Spleen (tissue), 11 donors: ENCODE measurements at regions not wholly inside any gene's neighbourhood (a gene's known extent, or its start where the extent isn't known, plus 50 kb on each side); places are given as distances from the start of the nearest gene placed in this dataset.

Experiments
- DNase-seq: peaks from one replicate; pipeline ENCODE4 v3.0.0-alpha.2; 2020
- H3K27ac ChIP-seq, 8 donors: fragments of 200-600 bp; sonication (generic) in 7 of 8; 1 replicate in 4 of 8; 2 replicates in 4 of 8; pipeline versions ENCODE4 v1.5.0 to v1.8.0; 2016 to 2021; ENCODE audit warnings: inconsistent platforms in 4 of 8, mild to moderate bottlenecking in 4 of 8, moderate library complexity in 1 of 8
- H3K27me3 ChIP-seq, 7 donors: fragments of 200-600 bp; sonication (generic) in 6 of 7; replicated peaks in 1 of 7; 1 replicate in 4 of 7; 2 replicates in 3 of 7; pipeline versions ENCODE4 v1.5.0 to v1.8.0; 2016 to 2021; ENCODE audit warnings: inconsistent platforms in 3 of 7, mild to moderate bottlenecking in 1 of 7
- H3K36me3 ChIP-seq, 6 donors: fragments of 200-600 bp; sonication (generic) in 5 of 6; 1 replicate in 4 of 6; 2 replicates in 2 of 6; pipeline versions ENCODE4 v1.5.0 to v1.8.0; 2016 to 2021; ENCODE audit warnings: inconsistent platforms in 2 of 6
- H3K4me1 ChIP-seq, 6 donors: fragments of 200-600 bp; sonication (generic) in 5 of 6; 1 replicate in 3 of 6; 2 replicates in 3 of 6; pipeline versions ENCODE4 v1.5.0 to v1.8.0; 2016 to 2021; ENCODE audit warnings: inconsistent platforms in 3 of 6
- H3K4me3 ChIP-seq, 8 donors: fragments of 200-600 bp; sonication (generic) in 7 of 8; 1 replicate in 4 of 8; 2 replicates in 4 of 8; pipeline versions ENCODE4 v1.5.0 to v1.8.0; 2016 to 2021; ENCODE audit warnings: inconsistent platforms in 4 of 8, mild to moderate bottlenecking in 4 of 8, moderate library complexity in 2 of 8
- H3K9me3 ChIP-seq, 8 donors: fragments of 200-600 bp; sonication (generic) in 7 of 8; 1 replicate in 4 of 8; 2 replicates in 4 of 8; pipeline versions ENCODE4 v1.5.0 to v1.8.0; 2016 to 2021; ENCODE audit warnings: inconsistent platforms in 4 of 8
- CTCF ChIP-seq, 11 experiments: fragments of 200-600 bp in 7 of 11; fragments of 450-650 bp in 4 of 11; sonication (generic) in 4 of 11; IDR thresholded peaks in 8 of 11; conservative IDR thresholded peaks in 3 of 11; 1 replicate in 7 of 11; 2 replicates in 4 of 11; pipeline versions ENCODE4 v1.4.0 to v1.8.0; 2016 to 2021; ENCODE audit warnings: antibody characterized with exemption in 11 of 11, inconsistent platforms in 4 of 11, mild to moderate bottlenecking in 1 of 11
- POLR2A ChIP-seq, 3 donors: fragments of 450-650 bp; IDR thresholded peaks; one replicate each; pipeline ENCODE4 v1.5.1; 2017; ENCODE audit warnings: antibody characterized with exemption in 3 of 3, mild to moderate bottlenecking in 1 of 3
- POLR2AphosphoS5 ChIP-seq, 3 donors: sonication (generic); formaldehyde crosslinking; IDR thresholded peaks; one replicate each; pipeline ENCODE4 v1.5.1; 2017; ENCODE audit warnings: antibody characterized with exemption in 3 of 3
- WGBS, 5 donors: extraction: QIAGEN DNeasy Blood & Tissue Kit in 3 of 5; methylation state at CpG; one replicate each; pipeline versions ENCODE4 v1.1.5 to v1.1.7; 2013 to 2018; 5-methylcytosine and 5-hydroxymethylcytosine counted together
- intact Hi-C: fragments of 100-400 bp; cut with DNase I; formaldehyde crosslinking; loops from one replicate; pipeline ENCODE4 v1.15.0; 2023; ENCODE audit warnings: low total_unique reads
- donor health status: healthy with polysubstance abuse.
- donor health status: DM: no; HTN: no; CAD: no; lungs with moderate emphysema.
- donor health status: DM: no; HTN: no; CAD: no.
- donor health status: Bipolar disorder and iron deficiency.
- donor health status: healthy.
- donor health status: DM: no; HTN: no; CAD: no.
- donor health status: DM: yes; HTN: yes; CAD: no.

GRCh38 chr5:37906416-37906815, 66.6 kb upstream of the GDNF start:
- intact Hi-C loops, result no loop called here
- DNase-seq, result no peak
- 57 to 74% (median 63%) methylated on average over 2 of the region's 2 CpGs for WGBS, 5 donors
- Histone ChIP-seq H3K4me1 (no peaks in the 10 kb centered on the region), H3K4me3 (no peak overlapping the region), H3K27ac (no peak overlapping the region), H3K9me3 (peaks cover 0 to 2% (median 0%) of the 10 kb centered on the region in 8 donors), H3K36me3 (no peaks in the 10 kb centered on the region), H3K27me3 (peaks cover 0 to 4% (median 0%) of the 10 kb centered on the region in 7 donors)
- no peak for TF ChIP-seq POLR2AphosphoS5 (IDR thresholded peaks at IDR 0.05)
- no peak for TF ChIP-seq CTCF (IDR thresholded peaks at IDR 0.05 in 8 of 11, conservative IDR thresholded peaks at IDR 0.05 in 3 of 11)
- no peak for TF ChIP-seq POLR2A (IDR thresholded peaks at IDR 0.05)

DNA sequence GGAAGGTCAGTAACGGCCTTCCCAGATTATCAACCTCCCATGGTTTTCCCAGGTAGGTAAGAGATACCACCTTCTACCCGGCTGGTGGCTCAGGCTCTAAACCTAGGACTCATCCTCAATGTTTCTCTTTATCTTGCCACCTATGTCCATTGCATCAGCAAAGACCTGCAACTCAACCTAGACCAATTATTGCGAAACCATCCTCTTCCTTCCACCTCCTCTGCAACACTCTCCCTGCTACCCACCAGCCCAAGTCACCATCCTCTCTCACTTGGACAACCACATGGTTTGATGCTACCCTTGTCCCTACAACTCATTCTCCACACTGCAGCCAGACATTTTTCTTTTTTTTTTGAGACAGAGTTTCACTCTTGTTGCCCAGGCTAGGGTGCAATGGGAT, 65.4 kb upstream of the GDNF start:
- peaks cover 0 to 4% (median 0%) of the 10 kb centered on the region in 7 donors for H3K27me3 ChIP-seq
- H3K9me3 ChIP-seq, result peaks cover 0 to 2% (median 0%) of the 10 kb centered on the region in 8 donors
- no peak overlapping the region for H3K4me3 ChIP-seq
- no peaks in the 10 kb centered on the region for H3K4me1 ChIP-seq
- no peak overlapping the region for H3K27ac ChIP-seq
- H3K36me3 ChIP-seq, result no peaks in the 10 kb centered on the region
- DNase-seq, result no peak
- intact Hi-C loops, result no loop called here
- WGBS, 5 donors, result 73 to 89% (median 79%) methylated on average over 3 of the region's 3 CpGs
- TF ChIP-seq POLR2A (IDR thresholded peaks at IDR 0.05) (no peak), CTCF (IDR thresholded peaks at IDR 0.05 in 8 of 11, conservative IDR thresholded peaks at IDR 0.05 in 3 of 11) (no peak), POLR2AphosphoS5 (IDR thresholded peaks at IDR 0.05) (no peak)

GRCh38 chr5:37902323-37902722, 62.5 kb upstream of the GDNF start:
- 65 to 93% (median 88%) methylated on average over 3 of the region's 3 CpGs for WGBS, 5 donors

GRCh38 chr5:37900692-37901091, 60.9 kb upstream of the GDNF start:
- no peak for TF ChIP-seq CTCF (IDR thresholded peaks at IDR 0.05 in 8 of 11, conservative IDR thresholded peaks at IDR 0.05 in 3 of 11)
- no peak for TF ChIP-seq POLR2A (IDR thresholded peaks at IDR 0.05)
- no peak for TF ChIP-seq POLR2AphosphoS5 (IDR thresholded peaks at IDR 0.05)
- Histone ChIP-seq H3K4me1 (no peaks in the 10 kb centered on the region), H3K9me3 (peaks cover 0 to 2% (median 0%) of the 10 kb centered on the region in 8 donors), H3K4me3 (no peak overlapping the region), H3K27me3 (no peaks in the 10 kb centered on the region), H3K27ac (no peak overlapping the region), H3K36me3 (no peaks in the 10 kb centered on the region)
- 0 to 17% (median 7%) methylated on average over 1 of the region's 1 CpG for WGBS, 5 donors
- intact Hi-C loops, result no loop called here
- DNase-seq, result no peak

More at GRCh38 chr5:37902323-37902722, 62.5 kb upstream of the GDNF start:
- Histone ChIP-seq H3K27me3 (peaks cover 0 to 4% (median 0%) of the 10 kb centered on the region in 7 donors), H3K4me1 (no peaks in the 10 kb centered on the region), H3K27ac (no peak overlapping the region), H3K9me3 (peaks cover 0 to 2% (median 0%) of the 10 kb centered on the region in 8 donors), H3K36me3 (no peaks in the 10 kb centered on the region), H3K4me3 (no peak overlapping the region)
- TF ChIP-seq POLR2A (IDR thresholded peaks at IDR 0.05), result no peak
- no peak for TF ChIP-seq CTCF (IDR thresholded peaks at IDR 0.05 in 8 of 11, conservative IDR thresholded peaks at IDR 0.05 in 3 of 11)
- no peak for TF ChIP-seq POLR2AphosphoS5 (IDR thresholded peaks at IDR 0.05)
- intact Hi-C loops, result no loop called here
- DNase-seq, result no peak
